ENCODE measurements at regions not wholly inside any gene's neighbourhood (a gene's known extent, or its start where the extent isn't known, plus 50 kb on each side); places are given as distances from the start of the nearest gene placed in this dataset.

GRCh38 chr2:150946831-150947230 lies 314.8 kb downstream of the RBM43 start:
- Histone ChIP-seq H3K27me3 (ENCODE audit: control insufficient read depth in 1 of 2, insufficient read depth in 2 of 2, low read length in 2 of 2) (no peaks in the 10 kb centered on the region), H3K4me3 (ENCODE audit: low read depth in 1 of 2, low read length in 2 of 2) (no peak overlapping the region), H3K27ac (ENCODE audit: low read depth, low read length) (no peak overlapping the region), H3K9me3 (ENCODE audit: low read length) (no peaks in the 10 kb centered on the region), H3K36me3 (ENCODE audit: insufficient read depth, low read length) (no peaks in the 10 kb centered on the region), H3K4me1 (ENCODE audit: insufficient read depth, low read length) (no peaks in the 10 kb centered on the region), H3K9ac (ENCODE audit: low read length) (no peak overlapping the region)

GRCh38 chr2:150944315-150944714 lies 317.3 kb downstream of the RBM43 start:
- no peaks in the 10 kb centered on the region for H3K4me1 ChIP-seq (ENCODE audit: insufficient read depth, low read length)
- H3K4me3 ChIP-seq (ENCODE audit: low read depth in 1 of 2, low read length in 2 of 2), result no peak overlapping the region
- no peaks in the 10 kb centered on the region for H3K9me3 ChIP-seq (ENCODE audit: low read length)
- H3K9ac ChIP-seq (ENCODE audit: low read length), result no peak overlapping the region
- no peaks in the 10 kb centered on the region for H3K36me3 ChIP-seq (ENCODE audit: insufficient read depth, low read length)
- no peaks in the 10 kb centered on the region for H3K27me3 ChIP-seq (ENCODE audit: control insufficient read depth in 1 of 2, insufficient read depth in 2 of 2, low read length in 2 of 2)
- no peak overlapping the region for H3K27ac ChIP-seq (ENCODE audit: low read depth, low read length)

- no peaks in the 10 kb centered on the region for H3K4me1 ChIP-seq (ENCODE audit: insufficient read depth, low read length)
- H3K9me3 ChIP-seq (ENCODE audit: low read length), result no peaks in the 10 kb centered on the region
- no peak overlapping the region for H3K9ac ChIP-seq (ENCODE audit: low read length)
- H3K4me3 ChIP-seq (ENCODE audit: low read depth in 1 of 2, low read length in 2 of 2), result no peak overlapping the region
- no peaks in the 10 kb centered on the region for H3K27me3 ChIP-seq (ENCODE audit: control insufficient read depth in 1 of 2, insufficient read depth in 2 of 2, low read length in 2 of 2)
- no peak overlapping the region for H3K27ac ChIP-seq (ENCODE audit: low read depth, low read length)
- no peaks in the 10 kb centered on the region for H3K36me3 ChIP-seq (ENCODE audit: insufficient read depth, low read length)
Observed at GRCh38 chr2:150939087-150939486, 322.6 kb downstream of the RBM43 start.

GRCh38 chr2:150938527-150938926 lies 323.1 kb downstream of the RBM43 start:
- no peak overlapping the region for H3K9ac ChIP-seq (ENCODE audit: low read length)
- H3K4me3 ChIP-seq (ENCODE audit: low read depth in 1 of 2, low read length in 2 of 2), result no peak overlapping the region
- H3K27me3 ChIP-seq (ENCODE audit: control insufficient read depth in 1 of 2, insufficient read depth in 2 of 2, low read length in 2 of 2), result no peaks in the 10 kb centered on the region
- no peak overlapping the region for H3K27ac ChIP-seq (ENCODE audit: low read depth, low read length)
- H3K9me3 ChIP-seq (ENCODE audit: low read length), result no peaks in the 10 kb centered on the region
- no peaks in the 10 kb centered on the region for H3K4me1 ChIP-seq (ENCODE audit: insufficient read depth, low read length)
- no peaks in the 10 kb centered on the region for H3K36me3 ChIP-seq (ENCODE audit: insufficient read depth, low read length)

- Histone ChIP-seq H3K4me1 (ENCODE audit: insufficient read depth, low read length) (no peaks in the 10 kb centered on the region), H3K27me3 (ENCODE audit: control insufficient read depth in 1 of 2, insufficient read depth in 2 of 2, low read length in 2 of 2) (no peaks in the 10 kb centered on the region), H3K9ac (ENCODE audit: low read length) (no peak overlapping the region), H3K4me3 (ENCODE audit: low read depth in 1 of 2, low read length in 2 of 2) (no peak overlapping the region), H3K27ac (ENCODE audit: low read depth, low read length) (no peak overlapping the region), H3K9me3 (ENCODE audit: low read length) (no peaks in the 10 kb centered on the region), H3K36me3 (ENCODE audit: insufficient read depth, low read length) (no peaks in the 10 kb centered on the region)
Observed at GRCh38 chr2:150937030-150937429, 324.6 kb downstream of the RBM43 start.

- Histone ChIP-seq H3K36me3 (ENCODE audit: insufficient read depth, low read length) (no peaks in the 10 kb centered on the region), H3K4me3 (ENCODE audit: low read depth in 1 of 2, low read length in 2 of 2) (no peak overlapping the region), H3K4me1 (ENCODE audit: insufficient read depth, low read length) (no peaks in the 10 kb centered on the region), H3K9me3 (ENCODE audit: low read length) (no peaks in the 10 kb centered on the region), H3K27me3 (ENCODE audit: control insufficient read depth in 1 of 2, insufficient read depth in 2 of 2, low read length in 2 of 2) (no peaks in the 10 kb centered on the region), H3K9ac (ENCODE audit: low read length) (no peak overlapping the region), H3K27ac (ENCODE audit: low read depth, low read length) (no peak overlapping the region)
Observed at GRCh38 chr2:150931451-150931850, 330.2 kb downstream of the RBM43 start.

GRCh38 chr2:150925611-150926010 lies 336.1 kb downstream of the RBM43 start:
- Histone ChIP-seq H3K36me3 (ENCODE audit: insufficient read depth, low read length) (no peaks in the 10 kb centered on the region), H3K9me3 (ENCODE audit: low read length) (no peaks in the 10 kb centered on the region), H3K27ac (ENCODE audit: low read depth, low read length) (no peak overlapping the region), H3K4me3 (ENCODE audit: low read depth in 1 of 2, low read length in 2 of 2) (no peak overlapping the region), H3K4me1 (ENCODE audit: insufficient read depth, low read length) (no peaks in the 10 kb centered on the region), H3K27me3 (ENCODE audit: control insufficient read depth in 1 of 2, insufficient read depth in 2 of 2, low read length in 2 of 2) (no peaks in the 10 kb centered on the region), H3K9ac (ENCODE audit: low read length) (no peak overlapping the region)

- Histone ChIP-seq H3K36me3 (ENCODE audit: insufficient read depth, low read length) (no peaks in the 10 kb centered on the region), H3K9me3 (ENCODE audit: low read length) (no peaks in the 10 kb centered on the region), H3K4me1 (ENCODE audit: insufficient read depth, low read length) (no peaks in the 10 kb centered on the region), H3K4me3 (ENCODE audit: low read depth in 1 of 2, low read length in 2 of 2) (no peak overlapping the region), H3K9ac (ENCODE audit: low read length) (no peak overlapping the region), H3K27me3 (ENCODE audit: control insufficient read depth in 1 of 2, insufficient read depth in 2 of 2, low read length in 2 of 2) (no peaks in the 10 kb centered on the region), H3K27ac (ENCODE audit: low read depth, low read length) (no peak overlapping the region)
Observed at GRCh38 chr2:150924878-150925277, 336.8 kb downstream of the RBM43 start.

GRCh38 chr2:150919901-150920300 lies 341.8 kb downstream of the RBM43 start:
- H3K27me3 ChIP-seq (ENCODE audit: control insufficient read depth in 1 of 2, insufficient read depth in 2 of 2, low read length in 2 of 2), result no peaks in the 10 kb centered on the region
- H3K27ac ChIP-seq (ENCODE audit: low read depth, low read length), result no peak overlapping the region
- no peak overlapping the region for H3K9ac ChIP-seq (ENCODE audit: low read length)
- no peaks in the 10 kb centered on the region for H3K36me3 ChIP-seq (ENCODE audit: insufficient read depth, low read length)
- no peaks in the 10 kb centered on the region for H3K4me1 ChIP-seq (ENCODE audit: insufficient read depth, low read length)
- no peaks in the 10 kb centered on the region for H3K9me3 ChIP-seq (ENCODE audit: low read length)
- no peak overlapping the region for H3K4me3 ChIP-seq (ENCODE audit: low read depth in 1 of 2, low read length in 2 of 2)

- H3K4me1 ChIP-seq (ENCODE audit: insufficient read depth, low read length), result no peaks in the 10 kb centered on the region
- H3K9ac ChIP-seq (ENCODE audit: low read length), result no peak overlapping the region
- H3K4me3 ChIP-seq (ENCODE audit: low read depth in 1 of 2, low read length in 2 of 2), result no peak overlapping the region
- no peaks in the 10 kb centered on the region for H3K27me3 ChIP-seq (ENCODE audit: control insufficient read depth in 1 of 2, insufficient read depth in 2 of 2, low read length in 2 of 2)
- H3K27ac ChIP-seq (ENCODE audit: low read depth, low read length), result no peak overlapping the region
- H3K36me3 ChIP-seq (ENCODE audit: insufficient read depth, low read length), result no peaks in the 10 kb centered on the region
- no peaks in the 10 kb centered on the region for H3K9me3 ChIP-seq (ENCODE audit: low read length)
Observed at GRCh38 chr2:150917961-150918713, 343.5 kb downstream of the RBM43 start.

GRCh38 chr2:150916467-150917396 lies 344.9 kb downstream of the RBM43 start:
- no peak overlapping the region for H3K9ac ChIP-seq (ENCODE audit: low read length)
- no peak overlapping the region for H3K4me3 ChIP-seq (ENCODE audit: low read depth in 1 of 2, low read length in 2 of 2)
- no peaks in the 10 kb centered on the region for H3K27me3 ChIP-seq (ENCODE audit: control insufficient read depth in 1 of 2, insufficient read depth in 2 of 2, low read length in 2 of 2)
- H3K36me3 ChIP-seq (ENCODE audit: insufficient read depth, low read length), result no peaks in the 10 kb centered on the region
- no peaks in the 10 kb centered on the region for H3K9me3 ChIP-seq (ENCODE audit: low read length)
- no peaks in the 10 kb centered on the region for H3K4me1 ChIP-seq (ENCODE audit: insufficient read depth, low read length)
- no peak overlapping the region for H3K27ac ChIP-seq (ENCODE audit: low read depth, low read length)
